ENCODE measurements at regions not wholly inside any gene's neighbourhood (a gene's known extent, or its start where the extent isn't known, plus 50 kb on each side); places are given as distances from the start of the nearest gene placed in this dataset.
A peak's percentile ranks its signal among the peaks of the same experiment; 100 is the strongest.

- TF ChIP-seq ZBTB40 (IDR thresholded peaks at IDR 0.05), result no peak
- no peak; the same call in 1 of the 2 replicates for TF ChIP-seq ZBTB40 (CRISPR knock-in tag; IDR thresholded peaks at IDR 0.05)
- no peak for TF ChIP-seq ZFP36L1 (CRISPR knock-in tag; IDR thresholded peaks at IDR 0.05)
- peak; percentile 36; the same call in 1 of the 2 replicates for TF ChIP-seq ZNF772 (CRISPR knock-in tag; IDR thresholded peaks at IDR 0.05)
- no peak for TF ChIP-seq AGO1 (IDR thresholded peaks at IDR 0.05; ENCODE audit: low read depth, low read length, poor library complexity, severe bottlenecking)
- no peak for TF ChIP-seq ZNF577 (CRISPR knock-in tag; IDR thresholded peaks at IDR 0.05; ENCODE audit: borderline replicate concordance, low read depth)
- TF ChIP-seq ZNF782 (CRISPR knock-in tag; IDR thresholded peaks at IDR 0.05; ENCODE audit: borderline replicate concordance), result no peak
- TF ChIP-seq FOXO1 (CRISPR knock-in tag; IDR thresholded peaks at IDR 0.05), result peak; percentile 48; the same call in 1 of the 2 replicates
- TF ChIP-seq ZSCAN20 (CRISPR knock-in tag; IDR thresholded peaks at IDR 0.05; ENCODE audit: borderline replicate concordance), result no peak
- TF ChIP-seq HDAC1 (CRISPR knock-in tag; IDR thresholded peaks at IDR 0.05), result peak; percentile 73
- no peak for TF ChIP-seq ZNF230 (CRISPR knock-in tag; IDR thresholded peaks at IDR 0.05)
- no peak for TF ChIP-seq SNAPC2 (CRISPR knock-in tag; IDR thresholded peaks at IDR 0.05)
- TF ChIP-seq NRL (CRISPR knock-in tag; IDR thresholded peaks at IDR 0.05; ENCODE audit: borderline replicate concordance), result no peak
- TF ChIP-seq NBN (conservative IDR thresholded peaks at IDR 0.05), result no peak
- 0 out of 2 replicates have a peak, but pooled peaks have one; percentile 71 for TF ChIP-seq SAFB2 (CRISPR knock-in tag; IDR thresholded peaks at IDR 0.05; ENCODE audit: borderline replicate concordance, low read depth)
- no peak for TF ChIP-seq SATB2 (CRISPR knock-in tag; IDR thresholded peaks at IDR 0.05)
- 0 out of 2 replicates have a peak, but pooled peaks have one; percentile 64 for TF ChIP-seq ZNF580 (CRISPR knock-in tag; IDR thresholded peaks at IDR 0.05; ENCODE audit: borderline replicate concordance, low read depth)
- no peak for TF ChIP-seq ZFP36L2 (CRISPR knock-in tag; IDR thresholded peaks at IDR 0.05)
- no peak for TF ChIP-seq STAT6 (CRISPR knock-in tag; IDR thresholded peaks at IDR 0.05; ENCODE audit: borderline replicate concordance)
- TF ChIP-seq PRMT3 (CRISPR knock-in tag; IDR thresholded peaks at IDR 0.05; ENCODE audit: borderline replicate concordance, low read depth), result no peak
Observed at GRCh38 chr2:120554625-120555032, 181.0 kb upstream of the GLI2 start (continued).
